G401 (cell line): ENCODE measurements at regions not wholly inside any gene's neighbourhood (a gene's known extent, or its start where the extent isn't known, plus 50 kb on each side); places are given as distances from the start of the nearest gene placed in this dataset.
A peak's percentile ranks its signal among the peaks of the same experiment; 100 is the strongest.

Experiments used
- DNase-seq: peaks from one replicate; pipeline ENCODE4 v3.0.0-alpha.2; 2015; ENCODE audit warnings: low spot score
- in situ Hi-C: cut with HindIII; loops from 2 replicates; pipeline ENCODE4 v1.10.0; 2016; ENCODE audit warnings: low sequenced_read_pairs, mixed read lengths

GRCh38 chr1:99146129-99146848, 118.0 kb upstream of the PLPPR4 start:
- in situ Hi-C loops: no loop called here
- DNase-seq: no peak

- in situ Hi-C loops: no loop called here
- no peak for DNase-seq
Observed at GRCh38 chr1:99149952-99150351, 114.3 kb upstream of the PLPPR4 start.

GRCh38 chr1:99152132-99152531, 112.2 kb upstream of the PLPPR4 start:
- no peak for DNase-seq
- in situ Hi-C loops: no loop called here

- in situ Hi-C loops: no loop called here
- no peak for DNase-seq
Observed at GRCh38 chr1:99163671-99164070, 100.6 kb upstream of the PLPPR4 start.

- DNase-seq: no peak
- in situ Hi-C loops: no loop called here
Observed at GRCh38 chr1:99170516-99170915, 93.8 kb upstream of the PLPPR4 start.

GRCh38 chr1:99171184-99171813, 93.0 kb upstream of the PLPPR4 start:
- in situ Hi-C loops: no loop called here
- no peak for DNase-seq

GRCh38 chr1:99173282-99173681, 91.0 kb upstream of the PLPPR4 start:
- in situ Hi-C loops: no loop called here
- DNase-seq: no peak

- DNase-seq: no peak
- in situ Hi-C loops: no loop called here
Observed at GRCh38 chr1:99173900-99174299, 90.4 kb upstream of the PLPPR4 start.

GRCh38 chr1:99176753-99177152, 87.5 kb upstream of the PLPPR4 start:
- in situ Hi-C loops: no loop called here
- DNase-seq: no peak

GRCh38 chr1:99177465-99177864, 86.8 kb upstream of the PLPPR4 start:
- no peak for DNase-seq
- in situ Hi-C loops: no loop called here

- peak; percentile 80 for DNase-seq
- in situ Hi-C loops: no loop called here
Observed at GRCh38 chr1:99180343-99180808, 83.9 kb upstream of the PLPPR4 start.

GRCh38 chr1:99180915-99181314, 83.4 kb upstream of the PLPPR4 start:
- in situ Hi-C loops: no loop called here
- peak; percentile 52 for DNase-seq

- in situ Hi-C loops: no loop called here
- DNase-seq: no peak
Observed at GRCh38 chr1:99181892-99182291, 82.4 kb upstream of the PLPPR4 start.

- in situ Hi-C loops: no loop called here
- DNase-seq: no peak
Observed at GRCh38 chr1:99185196-99185595, 79.1 kb upstream of the PLPPR4 start.

GRCh38 chr1:99193431-99193830, 70.9 kb upstream of the PLPPR4 start:
- in situ Hi-C loops: no loop called here
- DNase-seq: no peak

GRCh38 chr1:99198393-99198792, 65.9 kb upstream of the PLPPR4 start:
- no peak for DNase-seq
- in situ Hi-C loops: no loop called here

- in situ Hi-C loops: no loop called here
Observed at GRCh38 chr1:99207216-99207615, 57.1 kb upstream of the PLPPR4 start.

More at GRCh38 chr1:99207216-99207615, 57.1 kb upstream of the PLPPR4 start:
- DNase-seq: no peak
